Cortex of kidney (tissue), 1 donor: ENCODE measurements at regions not wholly inside any gene's neighbourhood (a gene's known extent, or its start where the extent isn't known, plus 50 kb on each side); places are given as distances from the start of the nearest gene placed in this dataset.

Experiments
- DNase-seq: peaks from one replicate; lab custom pipeline; 2025; lab: John Stamatoyannopoulos, UW

DNA sequence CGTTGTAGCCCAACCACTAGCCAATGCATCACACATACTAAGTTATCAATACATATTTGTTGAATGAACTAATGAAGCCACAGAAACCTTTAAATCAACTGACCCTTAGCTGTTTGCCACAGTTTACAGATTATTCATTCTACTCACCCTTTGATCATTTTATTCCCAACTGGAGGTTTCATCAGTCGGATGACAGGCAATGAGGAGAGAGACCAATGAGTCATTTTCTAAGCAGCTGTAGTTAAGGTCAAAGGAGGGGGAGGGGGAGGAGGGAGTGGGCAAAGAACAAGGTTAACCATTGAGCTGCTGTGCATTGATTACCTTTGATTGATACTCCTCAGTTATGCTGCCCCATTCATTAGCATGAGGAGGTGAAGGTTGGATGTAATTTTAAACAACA, 469.5 kb downstream of the VRK1 start:
- no peak for DNase-seq

DNA sequence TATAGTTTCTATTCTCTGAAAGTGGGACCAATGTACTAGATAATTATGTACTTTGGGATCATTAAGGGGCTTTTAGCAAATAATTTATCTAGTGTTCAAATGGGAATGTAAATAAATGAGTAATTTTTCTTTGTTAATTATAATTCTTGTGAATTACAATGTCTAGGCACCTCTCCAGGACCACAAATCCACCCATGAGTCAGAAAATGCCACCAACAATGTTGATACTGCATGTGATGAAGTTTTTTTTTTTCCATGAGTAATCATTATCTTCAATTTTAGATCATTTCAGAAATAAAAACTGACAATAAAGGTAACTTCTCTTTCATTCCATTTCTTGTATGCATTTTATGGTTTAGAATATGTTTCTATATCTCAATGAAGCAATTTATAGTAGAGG, 470.3 kb downstream of the VRK1 start:
- no peak for DNase-seq

DNA sequence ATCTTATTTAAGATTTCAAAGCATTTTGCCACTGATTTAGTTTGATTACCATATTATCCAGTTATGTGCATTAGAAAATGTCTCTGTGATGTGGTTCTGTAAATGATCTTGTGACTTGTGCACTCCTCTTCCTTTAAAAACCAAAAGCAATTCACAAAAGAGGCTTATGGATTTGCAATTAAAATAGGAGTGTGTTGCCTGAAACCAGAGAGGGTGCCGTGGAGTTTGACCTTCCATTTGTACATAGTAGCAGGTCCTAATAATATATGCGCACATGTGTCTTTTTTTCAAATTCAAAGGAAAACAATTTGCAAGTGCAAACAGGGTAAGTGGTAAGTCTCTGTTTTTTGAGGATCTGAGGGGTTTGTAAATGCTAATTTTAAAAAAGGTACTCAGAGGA, 470.9 kb downstream of the VRK1 start:
- DNase-seq = no peak

DNA sequence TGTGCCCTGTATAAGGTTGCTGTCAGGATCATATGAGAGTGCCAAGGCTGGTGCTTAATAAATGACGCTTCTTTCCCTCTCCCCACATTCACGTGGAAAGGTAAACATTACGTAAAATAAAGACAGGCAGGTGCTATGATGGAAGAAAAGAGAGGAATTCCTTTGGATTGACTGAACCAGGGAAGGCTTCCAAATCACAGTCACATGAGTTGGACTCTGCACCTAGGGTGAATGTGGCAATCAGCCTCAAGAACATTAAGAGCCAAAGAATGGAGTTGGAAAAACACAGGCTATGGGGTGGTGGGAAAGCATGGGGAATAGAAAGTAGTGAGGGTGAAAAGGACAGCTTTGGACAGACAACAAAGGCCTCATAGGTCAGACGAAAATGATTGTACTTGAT, 473.1 kb downstream of the VRK1 start:
- DNase-seq = no peak

DNA sequence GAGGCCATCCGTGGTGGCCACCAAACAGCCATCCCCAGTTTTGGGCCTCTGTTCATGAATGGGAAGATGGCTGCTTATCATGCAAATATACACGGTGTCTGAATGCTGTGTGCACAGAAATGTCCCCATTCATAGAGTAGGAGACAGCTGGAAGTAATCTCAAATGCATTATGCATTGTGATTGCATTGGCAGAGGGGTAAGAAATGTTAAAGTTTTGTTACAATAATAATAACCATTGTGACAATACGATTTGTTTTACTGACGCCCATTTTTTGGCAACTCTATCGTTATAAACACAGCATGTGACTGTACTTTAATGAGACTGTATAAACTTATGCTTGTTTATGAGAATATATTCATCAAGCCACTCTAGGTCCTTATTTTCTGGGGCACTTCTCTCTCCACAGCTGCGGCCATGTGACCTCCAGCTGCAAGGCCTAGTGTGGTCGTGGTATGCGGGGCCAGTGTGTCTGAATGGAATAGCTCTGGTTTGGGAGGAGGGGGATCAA, 474.3 kb downstream of the VRK1 start:
- DNase-seq = no peak

DNA sequence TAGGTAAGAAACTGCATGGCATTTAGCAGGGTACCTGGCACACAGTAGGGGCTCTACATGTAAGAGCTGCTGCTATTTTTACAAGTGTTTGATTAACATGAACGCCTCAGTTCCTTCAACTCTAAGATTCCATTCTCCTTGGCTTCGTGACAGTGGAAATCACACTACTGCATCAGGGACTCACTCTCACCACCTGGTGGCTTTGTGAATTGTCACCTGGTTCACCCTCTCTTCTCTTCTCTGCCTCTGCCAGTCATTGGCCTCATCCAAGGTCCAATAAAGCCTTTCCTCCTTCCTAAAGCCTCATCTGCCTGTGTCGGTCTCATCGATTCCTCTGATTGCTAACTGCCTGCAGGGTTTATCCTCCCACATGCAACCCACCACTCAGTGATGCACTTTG, 476.4 kb downstream of the VRK1 start:
- DNase-seq = no peak

DNA sequence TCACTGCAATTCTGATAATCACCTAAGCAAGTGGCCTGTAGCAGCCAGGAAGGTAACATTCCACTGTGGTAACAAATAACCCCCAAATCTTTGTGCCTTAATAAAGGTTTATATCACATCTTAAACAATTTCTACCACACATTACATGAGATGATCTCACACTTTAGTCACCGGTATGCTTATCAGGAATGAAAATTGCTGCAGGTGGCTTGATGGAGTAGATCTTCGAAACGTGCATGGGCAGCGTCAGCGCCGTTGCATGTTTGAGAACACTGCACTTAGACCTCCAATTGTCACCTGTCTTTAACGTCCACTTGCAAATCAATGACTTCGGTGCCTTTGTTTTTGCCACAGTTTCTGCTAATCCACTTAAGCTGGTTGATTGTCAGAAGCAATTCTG, 477.4 kb downstream of the VRK1 start:
- DNase-seq = no peak

DNA sequence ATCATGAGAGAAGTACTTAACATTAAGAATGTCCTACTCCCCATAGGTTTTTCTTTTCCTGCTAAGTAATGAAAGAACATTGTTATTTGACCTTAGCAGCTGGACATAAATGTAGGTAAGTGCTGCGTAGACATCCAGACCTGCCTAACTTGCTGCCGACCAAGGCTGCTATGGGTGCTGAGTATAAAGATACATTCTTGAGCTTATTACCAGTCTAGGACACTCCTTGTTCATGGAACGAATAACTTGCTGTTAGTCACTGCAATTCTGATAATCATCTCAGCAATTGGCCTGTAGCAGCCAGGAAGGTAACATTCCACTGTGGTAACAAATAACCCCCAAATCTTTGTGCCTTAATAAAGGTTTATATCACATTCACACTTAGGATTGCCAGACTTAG, 478.1 kb downstream of the VRK1 start:
- no peak for DNase-seq

DNA sequence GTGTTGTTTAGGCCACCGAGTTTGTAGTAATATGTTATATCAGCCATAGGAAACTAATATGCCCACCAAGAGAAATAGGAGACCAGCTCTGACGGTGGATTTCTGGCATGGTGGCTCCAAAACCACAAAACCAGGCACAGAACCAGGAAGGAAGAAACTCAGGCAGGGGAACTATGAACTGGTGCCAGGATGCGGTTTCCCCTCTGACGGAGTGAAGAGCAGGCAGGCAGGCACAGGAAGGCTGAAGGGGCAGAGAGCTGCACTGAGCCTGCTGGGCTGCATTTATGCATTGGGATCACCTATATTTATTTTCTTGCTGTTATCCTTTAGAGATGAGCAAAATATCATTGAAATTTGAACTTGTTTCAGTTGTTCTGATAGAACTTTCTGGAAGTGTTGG, 479.4 kb downstream of the VRK1 start:
- DNase-seq = no peak

DNA sequence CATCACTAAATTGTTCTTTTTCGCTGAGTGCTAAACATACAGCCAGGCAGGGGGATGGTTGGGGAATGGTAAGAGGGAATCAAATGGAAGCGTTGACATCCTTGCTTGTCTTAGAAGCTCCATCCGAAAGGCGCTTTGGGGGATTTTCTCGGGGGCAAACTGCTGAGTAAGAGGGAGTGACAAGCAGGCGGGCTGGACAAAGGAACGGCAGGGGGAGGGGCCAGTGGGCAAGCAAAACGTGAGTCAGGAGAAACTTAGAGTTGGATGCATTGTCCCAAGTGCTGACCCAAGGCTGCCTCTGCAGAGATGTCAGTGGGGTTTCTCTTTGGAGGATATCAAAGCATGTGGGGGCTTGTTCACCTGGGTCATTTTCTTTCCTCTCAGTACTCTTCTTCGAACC, 480.5 kb downstream of the VRK1 start:
- DNase-seq = no peak

DNA sequence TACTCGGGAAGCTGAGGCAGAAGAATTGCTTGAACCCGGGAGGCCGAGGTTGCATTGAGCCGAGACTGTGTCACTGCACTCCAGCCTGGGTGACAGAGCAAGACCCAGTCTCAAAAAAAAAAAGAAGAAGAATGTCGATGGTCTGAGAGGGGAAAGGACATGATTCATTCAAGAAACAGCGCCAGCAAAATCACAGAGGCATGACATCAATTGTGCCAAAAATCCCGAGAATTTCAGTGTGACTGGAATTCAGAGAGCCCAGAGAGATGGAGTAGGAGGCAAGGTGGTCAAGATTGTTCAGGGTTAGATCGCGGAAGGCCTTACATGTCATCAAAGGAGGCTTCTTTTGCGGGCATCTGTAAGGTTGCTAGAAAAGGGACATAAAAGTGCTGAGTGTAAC, 483.3 kb downstream of the VRK1 start:
- no peak for DNase-seq

DNA sequence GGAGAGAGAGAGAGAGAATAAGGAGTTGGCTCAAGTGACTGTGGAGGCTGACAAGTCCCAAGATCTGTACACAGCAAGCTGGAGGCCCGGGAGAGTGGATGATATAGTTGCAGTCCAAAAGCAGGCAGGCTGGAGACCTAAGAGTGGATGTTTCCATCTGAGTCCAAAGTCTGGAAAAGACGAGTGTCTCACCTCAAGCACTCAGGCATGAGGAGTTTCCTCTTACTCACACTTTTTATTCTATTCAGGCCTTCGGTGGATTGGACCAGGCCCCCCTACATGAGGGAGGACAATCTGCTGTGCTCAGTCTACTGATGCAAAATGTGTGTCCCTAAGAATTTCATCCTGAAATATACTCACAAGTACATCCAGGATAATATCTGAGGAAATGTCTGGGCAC, 484.6 kb downstream of the VRK1 start:
- no peak for DNase-seq

DNA sequence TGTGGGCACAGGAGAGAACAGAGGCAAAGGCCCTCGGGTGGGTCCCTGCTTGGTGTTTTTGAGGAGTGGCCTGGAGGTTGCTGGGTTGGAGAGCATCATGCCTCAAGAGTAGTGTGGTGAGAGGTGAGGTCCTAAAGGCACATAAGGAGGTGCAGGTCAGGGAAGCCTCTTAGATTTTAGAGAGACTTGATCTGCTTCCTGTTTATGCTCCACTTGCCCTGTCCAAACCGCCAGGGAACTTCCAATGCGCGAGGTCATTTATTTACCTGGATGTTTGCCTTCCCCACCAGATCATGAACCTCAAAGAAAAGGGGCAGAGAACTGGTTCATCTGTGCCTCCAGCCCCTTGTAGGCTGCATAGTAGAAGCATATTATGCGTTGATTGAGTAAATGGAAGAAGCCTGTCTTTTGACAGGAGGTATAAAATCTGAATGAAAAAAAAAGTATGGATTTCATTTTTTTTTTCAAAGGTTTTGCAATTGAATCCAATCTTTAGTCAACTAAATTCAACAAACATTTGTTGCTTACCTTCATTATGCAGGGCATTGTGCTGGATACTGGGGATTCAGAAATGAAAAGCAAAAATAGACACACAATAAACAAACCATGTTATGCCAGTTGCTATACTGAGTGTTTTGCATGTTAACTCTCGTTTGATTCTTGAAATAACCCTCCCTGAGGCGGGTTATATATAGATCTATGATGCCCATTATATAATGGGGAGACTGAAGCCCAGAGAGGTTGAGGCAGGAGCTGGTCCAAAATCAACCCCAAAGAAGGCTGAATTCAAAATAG, 485.2 kb downstream of the VRK1 start:
- DNase-seq = no peak

DNA sequence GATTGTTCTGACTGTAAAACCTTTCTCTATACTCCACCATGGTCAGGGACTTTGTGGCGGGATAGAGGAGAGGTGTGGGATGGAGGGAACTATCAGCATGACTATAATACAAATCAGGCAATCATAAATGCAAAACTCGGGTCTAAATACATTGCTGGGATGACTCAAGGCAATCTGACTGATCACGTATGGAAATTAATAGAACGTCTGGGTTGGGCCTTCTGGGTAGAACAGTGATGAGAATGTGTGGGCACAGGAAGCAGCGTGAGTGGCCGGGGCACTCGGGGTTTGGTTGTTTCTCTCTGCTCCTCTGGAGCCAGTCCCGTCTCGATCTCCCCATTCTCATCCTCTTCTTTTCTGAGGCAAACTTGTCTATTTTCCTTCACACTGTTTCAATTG, 485.8 kb downstream of the VRK1 start:
- no peak for DNase-seq

DNA sequence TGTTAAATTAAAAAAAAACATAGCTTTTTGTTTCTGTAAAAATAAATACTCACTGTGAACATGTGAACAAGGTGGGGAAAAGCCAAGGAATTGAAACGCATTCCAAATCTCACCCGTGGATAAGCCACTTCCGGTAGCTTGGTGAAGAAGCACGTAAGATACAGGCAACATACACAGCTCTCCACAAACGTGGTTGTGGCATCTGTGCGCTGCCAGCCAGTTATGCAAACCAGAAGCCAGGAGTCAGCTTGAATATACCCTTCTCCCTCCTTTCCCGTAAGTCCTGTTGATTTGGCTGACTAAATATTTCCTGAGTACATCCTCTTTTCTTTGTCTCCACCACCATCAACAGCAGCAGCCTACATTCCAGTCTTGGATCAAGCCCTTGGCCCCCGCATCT, 486.2 kb downstream of the VRK1 start:
- DNase-seq = no peak

DNA sequence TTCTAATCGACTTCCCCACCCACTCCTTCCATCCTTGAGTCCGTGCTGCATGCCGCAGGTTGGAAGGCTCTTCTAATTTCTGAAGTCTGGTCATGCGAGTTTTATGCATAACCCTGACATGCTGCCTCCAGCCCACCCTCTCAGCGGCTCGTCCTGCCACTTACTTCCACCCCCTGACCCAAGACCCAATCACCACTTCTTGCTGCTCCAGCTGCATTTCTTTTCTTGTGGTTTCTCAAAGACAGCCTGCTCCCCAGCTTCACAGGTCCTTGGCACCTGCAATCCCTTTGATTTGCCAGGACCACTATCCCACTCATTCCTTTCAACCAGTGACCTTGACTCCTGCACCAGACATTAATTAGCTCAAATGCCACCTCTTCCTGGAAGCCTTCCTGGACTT, 486.7 kb downstream of the VRK1 start:
- no peak for DNase-seq

DNA sequence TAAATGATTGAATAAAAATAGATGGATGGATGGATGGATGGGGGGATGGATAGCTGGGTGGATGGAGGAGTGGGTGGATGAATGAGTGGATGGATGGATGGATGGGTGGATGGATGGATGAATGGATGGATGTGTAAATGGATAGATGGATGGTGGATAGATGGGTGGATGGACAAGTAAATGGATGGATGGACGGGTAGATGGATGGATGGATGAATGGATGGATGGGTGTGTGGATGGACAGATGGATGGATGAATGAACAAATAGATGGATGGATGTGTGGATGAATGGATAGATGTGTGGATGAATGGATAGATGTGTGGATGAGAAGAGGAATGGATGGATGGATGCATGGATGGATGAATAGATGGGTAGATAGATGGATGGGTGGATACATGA, 490.8 kb downstream of the VRK1 start:
- DNase-seq = no peak

DNA sequence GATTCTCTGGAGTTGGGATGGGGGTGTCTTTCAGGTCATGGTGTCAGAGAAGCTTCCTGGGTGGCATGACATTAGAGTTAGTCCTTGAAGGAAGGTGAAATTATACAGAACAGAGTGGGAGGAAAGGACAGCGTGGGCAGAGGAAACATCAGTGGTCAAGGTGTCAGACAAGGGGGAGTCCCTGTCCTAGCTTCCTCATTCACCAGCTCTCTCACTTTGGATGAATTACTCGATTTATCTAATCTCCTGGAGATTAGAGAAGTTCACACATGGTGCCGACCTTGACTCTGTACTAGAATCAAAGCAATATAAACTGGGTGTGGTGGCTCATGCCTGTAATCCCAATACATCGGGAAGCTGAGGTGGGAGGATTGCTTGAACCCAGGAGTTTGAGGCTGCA, 492.9 kb downstream of the VRK1 start:
- no peak for DNase-seq

DNA sequence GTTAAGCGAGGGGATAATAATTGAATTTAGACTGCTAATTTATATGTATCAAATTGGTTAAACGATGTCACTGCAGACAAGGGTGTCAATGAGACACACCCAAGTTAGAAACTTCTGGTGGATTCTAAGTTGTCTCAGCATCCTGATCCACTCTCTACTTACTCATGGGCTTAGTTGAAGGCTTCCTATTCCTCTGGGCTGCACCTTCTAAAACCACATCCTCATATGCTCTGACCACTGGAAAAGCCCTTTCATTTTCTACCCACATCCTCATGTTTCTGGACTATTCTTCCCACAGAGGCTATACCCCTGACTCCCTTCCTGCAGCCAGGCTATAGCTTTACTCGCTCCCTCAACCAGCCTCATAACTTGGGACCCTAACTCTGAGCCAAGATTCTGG, 493.8 kb downstream of the VRK1 start:
- DNase-seq = no peak

DNA sequence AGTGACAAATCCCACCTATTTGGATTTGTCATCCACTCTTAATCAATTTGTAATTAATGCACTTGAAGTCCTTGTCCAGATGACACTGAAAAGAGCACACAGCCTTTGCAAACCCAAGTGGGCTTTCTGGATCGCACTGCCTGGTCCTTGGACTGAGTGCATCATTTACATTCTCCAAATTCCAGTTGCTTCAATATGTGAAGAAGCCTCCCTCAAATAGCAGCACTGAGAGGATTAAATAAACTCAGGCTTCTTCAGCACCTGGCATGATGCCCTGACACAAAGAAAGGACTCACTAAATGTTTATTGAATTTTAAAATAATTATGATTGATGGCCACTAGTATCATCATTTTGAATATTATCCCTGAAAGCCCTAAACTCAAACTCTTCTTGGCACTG, 496.5 kb downstream of the VRK1 start:
- DNase-seq = no peak

DNA sequence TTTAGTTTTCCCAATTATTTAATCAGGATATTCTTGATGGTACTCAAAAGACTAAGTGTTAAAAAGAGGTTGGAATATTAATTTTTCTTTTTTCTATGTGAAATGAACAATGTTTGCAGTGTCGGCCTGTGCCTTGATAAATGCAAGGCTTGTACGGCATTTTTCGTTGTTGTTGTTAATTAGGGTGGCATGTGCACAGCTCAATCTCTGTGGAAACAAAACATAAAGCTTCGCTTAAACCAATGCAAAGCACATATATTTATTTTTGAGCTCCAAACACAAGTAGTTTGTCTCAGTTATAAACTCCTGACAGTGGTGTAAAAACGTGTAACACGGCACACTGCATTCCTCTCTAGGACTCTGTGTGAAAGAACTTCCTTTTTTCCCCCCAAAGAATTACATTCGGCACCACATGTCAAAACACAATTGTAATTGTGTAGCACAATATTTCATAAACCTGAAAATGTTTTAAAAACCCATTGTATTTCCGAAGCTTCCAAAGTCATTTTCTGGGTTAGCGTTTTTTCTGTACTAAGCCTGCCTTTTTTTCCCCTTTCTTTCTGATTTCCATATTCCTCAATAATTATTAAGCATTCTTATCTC, 498.0 kb downstream of the VRK1 start:
- DNase-seq = no peak

DNA sequence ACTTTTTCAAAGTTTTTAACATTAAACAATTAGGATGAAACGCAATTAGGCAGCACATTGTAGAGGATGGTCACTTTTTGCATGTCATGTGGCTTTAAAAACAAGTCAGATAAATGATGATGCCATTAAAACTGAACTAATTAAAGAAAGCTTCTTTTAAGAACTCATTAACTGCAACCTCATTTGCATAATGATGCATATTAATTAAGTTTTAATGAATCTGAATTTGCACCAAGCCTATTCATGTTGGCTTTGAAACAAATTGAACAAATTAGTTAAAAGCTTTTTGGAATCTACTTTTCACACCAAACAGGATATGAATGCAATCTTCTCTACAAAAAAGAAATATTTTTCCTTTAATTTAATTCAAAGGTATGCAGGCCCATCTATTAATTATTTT, 499.0 kb downstream of the VRK1 start:
- no peak for DNase-seq

DNA sequence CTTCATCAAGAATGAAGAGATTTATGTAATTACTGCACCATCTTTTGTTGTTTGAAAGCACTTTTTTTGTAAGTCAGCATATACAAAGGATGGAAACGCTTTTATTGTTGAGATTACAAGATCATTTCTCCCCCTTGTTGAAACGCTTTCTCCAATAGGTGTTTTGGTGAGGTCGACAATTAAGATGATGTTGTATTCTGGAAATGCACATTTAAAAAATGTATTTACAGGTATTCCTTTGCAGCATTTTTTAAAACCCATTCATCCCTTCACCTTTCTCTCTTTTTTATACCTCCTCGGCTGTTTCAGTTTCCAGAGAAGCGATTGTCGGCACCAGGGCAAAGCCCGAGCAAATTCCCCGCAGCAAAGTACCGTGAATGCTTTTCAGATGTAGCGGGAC, 499.9 kb downstream of the VRK1 start:
- DNase-seq = no peak

DNA sequence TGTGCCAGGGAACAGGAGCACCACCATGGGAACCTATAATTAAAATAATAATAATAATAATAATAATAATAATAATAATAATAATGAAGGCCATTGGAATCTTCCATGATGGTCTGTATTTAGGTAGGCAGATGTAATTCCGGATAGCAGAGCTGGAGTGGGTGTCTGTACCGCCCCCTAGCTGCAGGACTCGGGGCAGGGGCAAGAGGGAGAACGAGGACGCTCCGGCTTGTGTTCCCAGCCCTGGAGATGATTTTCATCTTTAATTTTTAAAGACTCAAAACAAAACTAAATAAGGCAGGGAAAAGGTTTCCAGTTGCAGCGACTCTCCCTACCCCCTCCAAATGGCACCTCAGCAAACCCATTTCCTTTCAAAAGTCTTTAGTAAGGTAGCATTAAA, 501.1 kb downstream of the VRK1 start:
- no peak for DNase-seq
